Lung microvascular endothelial cell (primary cell): ENCODE measurements at regions not wholly inside any gene's neighbourhood (a gene's known extent, or its start where the extent isn't known, plus 50 kb on each side); places are given as distances from the start of the nearest gene placed in this dataset.
"Not testable (repeated sequence)": the region's sequence is repeated elsewhere in the genome, so short reads cannot be mapped to it uniquely, and the experiment has no call there.

ENCODE experiments used
- DNase-seq, 2 donors: peaks; one replicate each; pipeline versions ENCODE4 v3.0.0 to v3.0.0-alpha.2; 2010; ENCODE audit warnings: low read depth in 2 of 2

- DNase-seq = no peak
Observed at GRCh38 chr7:10571759-10572158, 401.9 kb upstream of the PHF14 start.

DNA sequence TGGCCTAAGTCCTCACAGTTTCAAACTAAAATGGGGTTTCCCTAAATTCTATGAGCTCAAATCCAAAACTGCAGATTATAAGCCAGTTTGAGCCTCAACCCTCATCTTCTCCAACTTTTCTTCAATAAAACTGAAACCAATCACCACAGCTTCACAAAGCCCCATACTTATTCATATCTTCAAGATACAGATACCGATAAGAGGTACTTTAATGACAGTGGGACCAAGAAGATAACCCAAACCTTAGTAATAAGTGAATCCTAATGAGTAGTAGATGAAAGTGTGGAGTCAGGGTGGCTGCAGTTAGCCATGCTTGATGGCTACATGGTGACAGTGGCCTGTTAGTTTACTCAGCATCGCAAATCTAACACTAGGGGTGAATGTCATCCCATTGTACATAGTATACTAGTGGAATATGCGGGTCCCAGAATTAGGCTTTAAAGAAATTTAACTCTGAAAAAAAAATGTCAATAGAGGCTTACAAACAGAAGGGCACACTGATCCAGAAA is 395.8 kb upstream of the PHF14 start:
- no peak for DNase-seq

- no peak for DNase-seq
Observed at GRCh38 chr7:10579561-10579960, 394.1 kb upstream of the PHF14 start.

DNA sequence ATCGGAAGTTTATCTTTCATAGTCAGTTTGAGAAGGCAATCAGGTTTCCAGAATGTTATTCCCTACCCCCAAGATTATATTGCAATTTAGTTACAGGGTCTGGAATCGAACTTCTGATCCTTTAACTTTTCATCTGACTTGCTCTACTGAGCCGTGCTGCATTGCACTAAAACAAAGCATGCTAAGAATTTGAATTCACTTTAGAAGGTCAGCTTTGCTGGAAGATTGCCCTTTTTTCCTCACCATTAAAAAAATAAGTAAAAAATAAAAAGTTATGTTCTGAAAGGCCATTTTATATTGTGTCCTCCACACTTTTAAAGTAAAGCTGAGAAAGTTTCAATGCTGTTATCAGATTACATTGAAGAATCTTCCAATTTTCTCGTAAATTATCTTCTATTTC is 388.8 kb upstream of the PHF14 start:
- DNase-seq = no peak

GRCh38 chr7:10588084-10588483 is 385.6 kb upstream of the PHF14 start:
- DNase-seq = no peak

- no peak for DNase-seq
Observed at GRCh38 chr7:10592604-10593003, 381.1 kb upstream of the PHF14 start.

GRCh38 chr7:10593080-10593479 is 380.6 kb upstream of the PHF14 start:
- no peak for DNase-seq

DNA sequence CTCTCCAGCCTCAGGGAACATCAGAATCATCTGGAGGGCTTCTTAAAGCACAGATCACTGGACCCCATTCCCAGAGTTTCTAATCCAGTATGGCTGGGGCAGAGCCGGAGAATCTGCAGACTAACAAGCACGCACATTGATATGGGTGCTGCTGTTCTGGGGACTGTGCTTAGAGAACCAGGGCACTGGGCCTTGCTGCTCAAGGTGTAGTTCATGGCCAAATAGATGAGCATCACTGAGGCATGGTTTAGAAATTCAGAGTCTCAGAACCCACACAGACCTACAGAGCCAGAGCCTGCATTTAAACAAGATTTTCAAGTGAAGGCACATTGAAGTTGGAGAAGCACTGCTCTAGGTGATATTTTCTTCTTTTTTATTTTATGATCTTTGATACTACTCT is 376.8 kb upstream of the PHF14 start:
- no peak for DNase-seq

GRCh38 chr7:10604128-10604527 is 369.5 kb upstream of the PHF14 start:
- DNase-seq = no peak

DNA sequence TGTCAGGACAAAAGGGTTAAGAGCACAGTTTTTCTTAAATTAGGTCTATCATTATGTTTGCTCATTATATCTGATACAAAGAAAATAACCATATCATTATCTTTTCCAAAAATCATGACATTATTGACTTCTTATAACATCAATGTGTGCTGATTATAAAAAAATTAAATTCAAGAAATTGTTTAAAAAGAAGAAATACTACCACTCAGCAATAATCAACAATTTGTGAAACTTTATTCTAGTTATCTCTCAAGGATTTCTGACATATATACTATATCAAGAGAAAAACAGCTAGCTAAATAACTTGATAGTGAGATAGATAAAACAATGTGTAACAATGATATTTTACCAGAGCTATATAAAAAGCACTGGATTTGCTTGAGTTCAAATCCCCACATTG is 360.7 kb upstream of the PHF14 start:
- DNase-seq = no peak

GRCh38 chr7:10618953-10619352 is 354.7 kb upstream of the PHF14 start:
- DNase-seq = no peak

- no peak for DNase-seq
Observed at GRCh38 chr7:10632712-10633111, 341.0 kb upstream of the PHF14 start.

DNA sequence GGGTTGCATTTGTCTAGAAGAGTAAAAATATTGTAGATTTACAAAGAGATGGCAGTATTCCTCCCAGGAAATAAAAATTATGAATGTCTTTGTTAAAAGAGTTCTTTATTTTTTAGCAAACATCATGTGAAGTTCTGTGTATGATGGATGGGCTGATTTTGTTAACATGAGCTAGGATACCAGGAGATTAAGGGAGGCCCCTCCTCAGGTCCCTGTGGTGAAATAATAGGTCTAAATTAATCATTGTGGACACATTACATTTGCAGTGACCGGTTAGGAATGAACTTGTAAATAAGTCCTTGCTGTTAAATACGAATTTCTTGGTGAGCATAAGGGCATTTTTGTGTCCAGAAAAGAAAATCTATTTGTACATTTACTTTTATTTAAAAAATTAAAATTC is 339.4 kb upstream of the PHF14 start:
- no peak for DNase-seq

DNA sequence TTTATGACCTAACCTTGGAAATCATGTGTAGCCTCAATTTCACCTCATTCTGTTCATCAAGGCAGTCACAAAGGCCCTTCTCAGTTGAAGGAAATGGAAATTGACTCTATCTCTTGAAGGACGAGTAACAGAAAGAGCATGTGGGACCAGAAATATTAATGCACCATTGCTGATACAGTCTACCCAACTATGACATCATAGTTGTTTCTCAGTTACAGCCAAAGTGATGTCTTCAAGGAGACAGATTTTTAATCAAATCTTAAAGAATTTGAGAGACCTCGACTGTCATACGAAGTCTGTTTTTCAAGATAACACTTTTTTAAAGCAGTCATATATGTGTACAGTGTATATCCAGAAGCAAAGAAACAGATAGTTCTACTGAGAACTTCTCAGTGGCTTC is 335.7 kb upstream of the PHF14 start:
- DNase-seq = no peak

DNA sequence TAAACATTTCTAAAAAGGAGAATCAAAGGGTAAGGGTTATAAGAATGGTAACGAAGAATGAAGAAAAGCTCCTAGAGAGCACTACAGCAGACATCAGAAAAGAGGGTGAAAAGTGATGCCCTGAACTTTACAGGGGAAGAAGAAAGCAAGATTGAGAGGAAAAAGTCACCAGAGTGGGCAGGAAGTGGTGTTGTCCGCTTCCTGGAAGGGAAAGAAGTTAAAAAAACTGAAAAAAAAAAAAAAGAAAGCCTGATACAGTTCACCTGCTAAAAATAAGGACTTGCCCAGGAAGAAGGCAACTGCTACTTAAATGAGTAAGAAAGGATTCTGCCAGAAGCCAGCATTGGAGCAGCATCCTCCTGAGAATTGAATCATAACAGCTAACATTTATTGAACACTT is 330.1 kb upstream of the PHF14 start:
- no peak for DNase-seq

DNA sequence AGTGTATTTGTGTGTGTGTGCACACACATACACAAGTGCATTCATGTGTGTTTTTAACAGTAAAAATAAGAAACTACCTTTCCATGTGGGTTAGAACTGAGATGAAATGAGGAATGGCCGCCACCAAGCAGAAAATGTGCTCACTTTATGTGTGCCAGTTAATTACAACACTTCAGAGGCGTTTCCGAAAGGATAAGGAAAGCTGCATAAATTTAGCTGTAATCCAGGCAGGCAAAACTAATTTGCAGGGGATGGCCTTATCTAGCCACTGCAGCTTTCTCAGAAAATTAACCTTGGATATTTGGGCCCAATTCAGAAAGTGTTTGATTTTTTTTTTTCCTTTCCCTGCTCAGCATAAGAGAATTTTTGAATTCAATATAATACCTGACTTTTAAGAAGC is 328.8 kb upstream of the PHF14 start:
- DNase-seq = no peak

DNA sequence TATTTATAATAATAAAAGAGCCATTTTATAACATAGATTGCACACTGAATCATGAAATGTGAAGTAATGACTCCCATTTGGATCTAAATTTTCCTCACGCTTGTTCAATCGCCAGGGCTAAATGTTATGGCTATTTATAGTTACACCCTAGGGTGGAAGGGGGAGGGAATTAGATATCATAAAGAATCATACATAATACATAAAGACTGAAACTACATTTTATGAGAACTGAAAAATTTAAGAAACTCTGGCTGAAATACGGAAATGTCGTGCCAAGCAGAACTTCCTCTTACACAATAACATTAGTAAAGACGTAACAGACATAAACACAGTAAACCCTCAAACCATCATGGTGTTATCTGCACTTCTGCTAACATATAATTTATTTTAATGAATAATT is 327.5 kb upstream of the PHF14 start:
- DNase-seq = no peak

- no peak for DNase-seq
Observed at GRCh38 chr7:10648289-10648688, 325.4 kb upstream of the PHF14 start.

DNA sequence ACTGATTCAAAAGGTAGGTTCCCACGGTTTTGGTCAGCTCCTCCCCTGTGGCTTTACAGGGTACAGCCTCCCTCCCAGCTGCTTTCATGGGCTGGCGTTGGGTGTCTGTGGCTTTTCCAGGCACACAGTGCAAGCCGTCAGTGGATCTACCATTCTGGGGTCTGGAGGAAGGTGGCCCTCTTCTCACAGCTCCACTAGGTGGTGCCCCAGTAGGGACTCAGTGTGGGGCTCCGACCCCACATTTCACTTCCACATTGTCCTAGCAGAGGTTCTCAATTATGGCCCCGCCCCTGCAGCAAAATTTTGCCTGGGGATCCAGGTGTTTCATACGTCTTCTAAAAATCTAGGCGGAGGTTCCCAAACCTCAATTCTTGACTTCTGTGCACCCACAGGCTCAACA is 324.6 kb upstream of the PHF14 start:
- not testable (repeated sequence) for DNase-seq

DNA sequence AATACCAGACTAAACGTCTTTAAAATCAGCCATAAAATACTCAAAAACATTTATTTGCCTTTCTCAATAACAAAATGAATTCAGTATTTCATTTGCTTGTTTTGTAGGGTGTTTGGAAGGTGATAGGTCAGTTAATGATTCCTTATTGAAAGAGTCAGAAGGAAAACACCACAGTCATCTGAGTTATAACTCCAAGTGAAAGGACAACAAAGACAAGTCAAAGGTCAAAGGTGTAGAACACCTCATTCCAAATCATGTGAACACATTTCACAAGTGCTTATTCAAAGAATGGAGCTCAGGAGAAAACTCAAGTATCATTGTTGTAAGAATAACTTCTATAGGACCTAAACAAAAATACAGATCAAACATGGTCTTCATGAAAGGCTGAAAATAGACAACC is 318.6 kb upstream of the PHF14 start:
- no peak for DNase-seq

- DNase-seq = no peak
Observed at GRCh38 chr7:10657201-10657600, 316.5 kb upstream of the PHF14 start.

DNA sequence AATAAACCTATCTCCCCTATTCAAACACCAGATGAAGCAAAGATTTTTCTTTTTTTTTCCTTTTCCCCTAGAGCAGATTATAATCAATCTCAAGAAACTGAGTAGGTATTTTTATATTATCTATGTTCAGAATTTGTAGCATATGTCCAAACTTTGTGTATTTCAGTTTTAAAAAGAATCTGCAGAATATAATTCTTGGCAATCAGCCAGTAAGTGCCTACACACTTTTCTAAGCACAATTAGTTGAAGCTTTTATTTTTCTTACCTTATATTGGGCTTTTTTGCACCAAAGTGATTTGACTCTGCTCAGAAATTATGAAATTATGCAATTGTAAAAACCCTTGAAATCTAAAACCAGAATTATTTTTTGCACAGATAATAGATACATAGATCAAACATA is 315.8 kb upstream of the PHF14 start:
- no peak for DNase-seq

DNA sequence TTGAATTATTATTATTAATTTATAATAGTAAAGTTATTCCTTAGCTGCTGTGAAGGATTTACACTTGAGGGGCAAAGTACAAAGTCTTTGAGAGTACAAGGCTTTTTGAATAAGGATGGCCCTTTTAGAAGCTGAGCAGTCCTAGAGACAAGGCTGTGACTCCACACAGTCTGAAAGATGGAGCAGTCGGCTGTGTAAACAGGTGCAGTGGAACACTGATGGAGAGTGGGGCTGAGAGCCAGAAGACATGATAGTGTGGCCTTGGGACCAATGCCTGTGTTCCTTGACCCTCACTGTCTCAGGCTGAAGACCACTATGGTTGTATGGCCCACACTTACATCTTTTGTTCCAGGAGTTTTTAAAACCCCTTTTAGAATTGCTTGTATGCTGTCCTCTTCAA is 311.2 kb upstream of the PHF14 start:
- no peak for DNase-seq
